Fibroblast of lung (primary cell): ENCODE measurements at regions not wholly inside any gene's neighbourhood (a gene's known extent, or its start where the extent isn't known, plus 50 kb on each side); places are given as distances from the start of the nearest gene placed in this dataset.

Source experiments
- EZH2 ChIP-seq: IDR thresholded peaks from 2 replicates; pipeline ENCODE4 v1.5.1; 2012; ENCODE audit warnings: low read length, control low read depth, mild to moderate bottlenecking; ENCODE audit errors: missing control alignments
- TF ChIP-seq, protein P1 (sequence below), 2 donors: IDR thresholded peaks in 1 of 2; conservative IDR thresholded peaks in 1 of 2; 1 replicate in 1 of 2; 2 replicates in 1 of 2; pipeline ENCODE4 v1.5.1; 2011 to 2012; ENCODE audit warnings: low read length in 2 of 2, control low read depth in 1 of 2, inconsistent platforms in 1 of 2, low read depth in 1 of 2, mild to moderate bottlenecking in 1 of 2

DNA sequence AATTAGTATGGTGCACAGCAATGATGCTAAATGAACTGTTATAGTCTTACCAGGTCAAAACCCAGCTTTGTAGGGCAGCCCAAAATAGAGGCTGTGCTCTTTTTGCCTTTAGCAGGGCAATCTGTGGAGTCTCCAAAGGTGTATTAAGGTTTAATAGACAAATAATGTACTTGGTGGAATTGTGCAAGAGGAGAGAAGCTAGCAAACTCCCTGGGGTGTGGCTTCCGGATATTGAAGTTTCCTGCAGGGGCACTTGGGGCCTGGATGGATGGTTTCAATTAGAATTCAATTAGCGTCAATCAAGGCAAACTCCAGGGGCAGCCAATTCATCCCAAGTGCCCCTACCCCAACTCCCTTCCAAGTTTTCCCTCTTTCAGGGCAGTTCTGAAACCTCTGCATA is 285.8 kb downstream of the UTP18 start:
- no peak for TF ChIP-seq EZH2
- TF ChIP-seq, protein P1, sequence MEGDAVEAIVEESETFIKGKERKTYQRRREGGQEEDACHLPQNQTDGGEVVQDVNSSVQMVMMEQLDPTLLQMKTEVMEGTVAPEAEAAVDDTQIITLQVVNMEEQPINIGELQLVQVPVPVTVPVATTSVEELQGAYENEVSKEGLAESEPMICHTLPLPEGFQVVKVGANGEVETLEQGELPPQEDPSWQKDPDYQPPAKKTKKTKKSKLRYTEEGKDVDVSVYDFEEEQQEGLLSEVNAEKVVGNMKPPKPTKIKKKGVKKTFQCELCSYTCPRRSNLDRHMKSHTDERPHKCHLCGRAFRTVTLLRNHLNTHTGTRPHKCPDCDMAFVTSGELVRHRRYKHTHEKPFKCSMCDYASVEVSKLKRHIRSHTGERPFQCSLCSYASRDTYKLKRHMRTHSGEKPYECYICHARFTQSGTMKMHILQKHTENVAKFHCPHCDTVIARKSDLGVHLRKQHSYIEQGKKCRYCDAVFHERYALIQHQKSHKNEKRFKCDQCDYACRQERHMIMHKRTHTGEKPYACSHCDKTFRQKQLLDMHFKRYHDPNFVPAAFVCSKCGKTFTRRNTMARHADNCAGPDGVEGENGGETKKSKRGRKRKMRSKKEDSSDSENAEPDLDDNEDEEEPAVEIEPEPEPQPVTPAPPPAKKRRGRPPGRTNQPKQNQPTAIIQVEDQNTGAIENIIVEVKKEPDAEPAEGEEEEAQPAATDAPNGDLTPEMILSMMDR (conservative IDR thresholded peaks at IDR 0.05 in 1 of 2, IDR thresholded peaks at IDR 0.05 in 1 of 2; ENCODE audit: low read depth in 1 of 2, low read length in 2 of 2), result no peak
